ELF-1 (cell line): ENCODE measurements at regions not wholly inside any gene's neighbourhood (a gene's known extent, or its start where the extent isn't known, plus 50 kb on each side); places are given as distances from the start of the nearest gene placed in this dataset.
A peak's percentile ranks its signal among the peaks of the same experiment; 100 is the strongest.

Source experiments
- DNase-seq: peaks from one replicate; pipeline ENCODE4 v3.0.0-alpha.2; 2016; ENCODE audit warnings: low read depth, low spot score

- DNase-seq: no peak
Measured at GRCh38 chr2:226531061-226531810, 268.4 kb downstream of the IRS1 start.

- no peak for DNase-seq
Measured at GRCh38 chr2:226529556-226529955, 270.1 kb downstream of the IRS1 start.

DNA sequence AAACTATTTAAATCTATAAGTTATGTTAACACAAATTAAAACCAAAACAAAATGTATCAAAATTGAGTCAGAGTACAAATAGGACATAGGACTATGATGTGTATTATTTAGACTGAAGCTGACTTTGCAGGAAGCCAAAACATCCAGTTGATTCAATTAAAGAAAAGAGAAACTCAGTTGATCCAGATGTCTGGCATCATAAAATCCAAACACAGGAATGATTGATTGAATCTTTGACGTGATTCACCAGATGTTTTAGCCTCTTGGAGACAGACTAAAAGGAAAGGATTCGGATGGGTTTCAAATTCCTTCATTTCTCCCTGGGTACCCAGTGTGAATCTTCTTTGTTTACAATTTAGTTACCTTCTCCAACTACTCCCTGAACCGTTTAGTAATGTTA is 272.9 kb downstream of the IRS1 start:
- no peak for DNase-seq

- DNase-seq: peak; percentile 53
Measured at GRCh38 chr2:226524381-226524843, 275.2 kb downstream of the IRS1 start.

GRCh38 chr2:226520723-226521122 is 278.9 kb downstream of the IRS1 start:
- no peak for DNase-seq

GRCh38 chr2:226515344-226516055 is 284.1 kb downstream of the IRS1 start:
- DNase-seq: no peak

- DNase-seq: no peak
Measured at GRCh38 chr2:226514895-226515294, 284.7 kb downstream of the IRS1 start.

- DNase-seq: no peak
Measured at GRCh38 chr2:226511311-226511710, 288.3 kb downstream of the IRS1 start.

DNA sequence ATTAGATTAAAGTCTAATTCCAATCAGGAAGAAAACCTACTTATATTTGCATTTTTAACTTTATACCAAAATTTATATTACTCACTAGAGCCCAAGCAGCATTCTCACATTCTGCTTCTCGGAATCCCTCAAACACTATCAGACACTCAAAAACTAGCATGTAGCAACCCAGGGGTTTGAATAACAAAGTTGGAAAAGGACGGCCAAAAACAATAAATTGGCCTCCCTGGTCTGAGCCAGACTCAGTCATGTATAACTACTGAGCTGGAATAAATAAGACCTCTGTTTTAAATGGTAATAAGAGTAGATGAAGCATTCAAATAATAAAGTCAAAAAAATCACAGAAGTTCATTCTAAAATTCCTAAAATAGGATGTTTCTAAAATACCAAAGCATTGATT is 290.9 kb downstream of the IRS1 start:
- no peak for DNase-seq

DNA sequence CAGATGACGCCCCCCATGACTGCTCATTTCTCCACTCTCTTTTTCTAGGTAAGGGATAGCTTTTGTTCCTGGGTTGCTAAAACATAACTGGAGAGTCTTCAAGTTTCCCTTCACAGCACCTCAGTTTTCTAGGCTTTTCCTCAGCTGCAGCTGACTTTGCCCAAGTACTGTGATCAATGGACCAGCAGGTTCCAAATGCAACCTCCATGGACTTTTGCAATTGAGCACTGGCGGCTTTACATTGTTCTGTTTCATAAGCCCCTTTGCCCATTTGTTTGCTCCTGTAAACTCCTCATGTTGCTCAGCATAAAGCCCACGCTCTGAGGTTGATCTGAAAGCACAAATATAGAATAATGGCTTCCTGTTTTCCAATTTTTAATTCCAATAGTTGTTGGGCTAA is 291.6 kb downstream of the IRS1 start:
- no peak for DNase-seq

DNA sequence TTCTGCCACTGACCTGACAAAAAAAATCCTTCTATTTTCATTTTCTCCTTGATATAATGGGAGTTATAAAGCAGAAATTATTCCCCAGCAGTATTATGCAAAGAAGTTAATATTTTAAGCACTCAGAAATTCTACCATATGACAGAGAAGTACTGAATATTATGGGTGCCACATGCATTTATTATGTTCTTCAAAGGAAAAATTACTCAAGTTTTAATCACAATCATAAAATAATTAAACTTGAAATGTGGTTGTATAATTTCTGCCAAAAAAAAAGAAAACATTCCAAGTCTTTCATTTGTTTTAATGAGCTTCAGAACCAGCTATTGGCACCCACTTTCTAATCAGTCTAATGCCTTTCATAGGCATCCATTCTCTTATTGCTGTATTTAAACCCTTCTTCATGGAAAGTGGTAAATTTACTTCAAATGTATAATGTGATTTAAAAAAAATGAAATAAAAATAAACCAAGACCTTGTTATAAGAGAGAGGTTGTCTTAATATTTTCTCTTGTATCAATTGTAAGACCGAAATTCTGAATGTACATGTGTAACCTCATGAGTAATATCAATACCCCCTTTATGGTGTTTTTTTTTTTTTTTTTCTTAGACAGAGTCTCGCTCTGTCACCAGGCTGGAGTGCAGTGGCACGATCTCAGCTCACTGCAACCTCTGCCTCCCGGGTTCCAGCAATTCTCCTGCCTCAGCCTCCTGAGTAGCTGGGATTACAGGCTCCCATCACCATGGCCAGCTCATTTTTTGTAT is 302.3 kb downstream of the IRS1 start:
- no peak for DNase-seq

GRCh38 chr2:226496273-226496550 is 303.4 kb downstream of the IRS1 start:
- no peak for DNase-seq

DNA sequence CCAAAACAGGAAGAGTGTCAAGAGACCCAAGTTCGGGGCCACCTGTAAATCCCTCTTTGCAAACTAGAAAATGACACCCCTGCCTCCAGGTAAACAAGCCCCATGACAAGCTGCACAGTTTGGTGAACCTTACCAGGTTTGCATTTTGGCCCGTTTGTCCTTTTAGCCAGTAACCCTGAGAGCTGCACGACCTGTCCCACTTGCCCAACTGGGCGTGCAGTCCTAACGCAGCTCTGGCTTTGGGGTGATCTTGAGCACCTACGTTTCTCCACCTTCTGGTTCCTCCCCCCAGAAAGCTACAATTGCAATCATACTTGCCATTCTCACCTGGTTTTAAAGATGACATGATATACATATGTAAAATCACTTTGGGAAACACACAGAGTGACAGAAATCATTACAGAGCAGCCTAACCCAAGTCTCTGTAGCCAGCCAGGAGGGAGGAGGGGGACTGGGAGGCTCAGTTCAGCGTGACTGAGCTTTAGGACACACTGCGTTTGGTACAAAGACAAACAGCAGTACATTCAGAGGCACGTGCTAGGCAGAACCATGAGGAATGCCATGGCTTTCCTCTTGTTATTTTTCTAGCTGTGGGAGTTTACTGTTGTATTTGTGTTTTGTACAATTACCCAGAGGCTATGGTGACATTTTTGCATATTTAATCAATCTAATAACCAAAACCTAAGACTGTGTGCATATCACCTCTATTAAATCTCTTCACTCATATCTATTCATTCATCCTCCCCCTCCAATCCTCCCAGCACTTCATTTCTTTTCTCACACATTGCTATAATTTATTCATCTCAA is 304.0 kb downstream of the IRS1 start:
- DNase-seq: no peak

GRCh38 chr2:226491112-226491511 is 308.5 kb downstream of the IRS1 start:
- DNase-seq: no peak

- no peak for DNase-seq
Measured at GRCh38 chr2:226489775-226490541, 309.7 kb downstream of the IRS1 start.

GRCh38 chr2:226488034-226488433 is 311.6 kb downstream of the IRS1 start:
- DNase-seq: no peak

DNA sequence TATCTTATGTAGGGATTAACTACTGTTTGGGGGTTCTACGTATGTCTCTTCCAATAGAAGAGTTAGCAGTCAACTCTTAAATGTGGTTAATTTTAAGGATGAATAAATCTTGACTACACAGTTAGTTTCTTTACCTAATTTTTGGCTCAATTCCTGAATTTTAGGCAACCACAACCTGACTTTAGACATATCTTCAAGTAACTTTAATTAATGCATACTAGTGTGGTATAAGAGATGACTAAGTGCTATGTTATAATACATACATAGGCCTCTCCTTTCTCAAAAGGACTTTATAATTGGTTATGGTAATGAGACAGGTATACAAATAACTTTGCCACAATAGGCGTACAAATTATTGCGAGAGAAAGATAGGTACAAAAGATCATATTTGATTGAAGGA is 312.0 kb downstream of the IRS1 start:
- no peak for DNase-seq

DNA sequence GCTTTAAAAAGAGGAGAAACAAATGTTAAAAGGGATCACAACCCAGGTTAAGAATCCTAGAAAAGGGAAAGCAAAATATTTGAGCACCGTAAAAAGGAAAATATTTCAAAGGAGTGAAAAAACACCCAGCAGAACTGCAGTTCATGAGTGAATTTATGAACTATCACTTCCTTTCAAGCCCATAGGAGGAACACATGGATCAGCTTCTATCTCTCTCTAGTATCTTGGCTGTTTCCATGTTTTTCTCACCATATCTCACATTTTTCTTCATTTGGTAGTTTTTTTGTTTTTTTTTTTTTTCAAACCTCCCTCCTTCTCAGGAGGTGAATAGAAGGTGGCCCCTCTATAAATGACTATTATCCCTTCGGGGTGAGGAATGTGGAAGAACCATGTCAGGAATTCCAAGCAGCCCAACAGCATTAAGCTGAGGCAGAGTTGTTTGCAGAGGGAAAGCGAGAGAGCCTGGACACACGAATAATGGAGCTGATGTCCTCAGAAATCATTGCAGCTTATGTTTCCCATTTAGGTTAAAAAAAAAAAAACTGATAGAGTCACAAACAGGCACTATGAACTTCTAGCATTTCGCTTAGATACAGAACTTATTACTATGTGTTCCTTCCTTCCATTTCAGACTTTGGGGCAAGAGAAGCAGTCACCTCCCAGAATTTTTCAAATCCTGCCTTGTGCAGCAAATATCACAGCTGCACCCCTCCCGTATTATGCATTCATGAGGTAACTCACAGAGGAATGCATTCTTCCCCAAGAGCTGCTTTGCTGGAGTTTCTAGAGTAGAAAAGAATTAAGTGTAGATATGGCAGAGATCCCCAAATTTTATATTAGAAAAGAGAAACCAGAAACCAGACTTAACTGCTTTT is 315.6 kb downstream of the IRS1 start:
- DNase-seq: peak; percentile 76

- no peak for DNase-seq
Measured at GRCh38 chr2:226483143-226483542, 316.5 kb downstream of the IRS1 start.
